D341Med (cell line): ENCODE measurements at regions not wholly inside any gene's neighbourhood (a gene's known extent, or its start where the extent isn't known, plus 50 kb on each side); places are given as distances from the start of the nearest gene placed in this dataset.
"Not testable (repeated sequence)": the region's sequence is repeated elsewhere in the genome, so short reads cannot be mapped to it uniquely, and the experiment has no call there.

ENCODE experiments used
- DNase-seq: peaks from one replicate; pipeline ENCODE4 v3.0.0; 2012; ENCODE audit warnings: low spot score

DNA sequence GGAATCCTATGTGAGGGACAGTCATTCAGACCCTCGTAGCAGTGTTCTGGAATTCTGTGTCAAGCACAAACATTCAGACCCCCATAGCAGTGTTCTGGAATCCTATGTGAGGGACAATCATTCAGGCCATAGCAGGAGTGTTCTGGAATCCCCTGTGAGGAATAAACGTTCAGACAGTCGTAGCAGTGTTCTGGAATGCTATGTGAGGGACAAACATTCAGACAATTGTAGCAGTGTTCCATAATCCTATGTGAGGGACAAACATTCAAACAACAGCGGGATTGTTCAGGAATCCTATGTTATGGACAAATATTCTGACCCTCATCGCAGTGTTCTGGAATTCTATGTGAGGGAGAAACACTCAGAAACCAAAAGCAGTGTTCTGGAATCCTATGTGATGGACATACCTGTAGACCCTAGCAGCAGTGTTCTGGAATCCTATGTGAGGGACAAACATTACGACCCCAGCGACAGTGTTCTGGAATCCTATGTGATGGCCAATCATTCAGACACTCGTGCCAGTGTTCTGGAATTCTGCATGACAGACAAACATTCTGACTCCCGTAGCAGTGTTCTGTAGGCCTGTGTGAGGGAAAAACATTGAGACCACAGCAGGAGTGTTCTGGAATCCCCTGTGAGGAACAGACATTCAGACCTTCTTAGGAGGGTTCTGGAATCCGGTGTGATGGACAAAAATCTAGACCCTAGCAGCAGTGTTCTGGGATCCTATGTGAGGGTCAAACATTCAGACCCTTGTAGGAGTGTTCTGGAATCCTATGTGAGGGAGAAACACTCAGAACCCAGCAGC lies 388.1 kb upstream of the SPATA31A5 start:
- not testable (repeated sequence) for DNase-seq

DNA sequence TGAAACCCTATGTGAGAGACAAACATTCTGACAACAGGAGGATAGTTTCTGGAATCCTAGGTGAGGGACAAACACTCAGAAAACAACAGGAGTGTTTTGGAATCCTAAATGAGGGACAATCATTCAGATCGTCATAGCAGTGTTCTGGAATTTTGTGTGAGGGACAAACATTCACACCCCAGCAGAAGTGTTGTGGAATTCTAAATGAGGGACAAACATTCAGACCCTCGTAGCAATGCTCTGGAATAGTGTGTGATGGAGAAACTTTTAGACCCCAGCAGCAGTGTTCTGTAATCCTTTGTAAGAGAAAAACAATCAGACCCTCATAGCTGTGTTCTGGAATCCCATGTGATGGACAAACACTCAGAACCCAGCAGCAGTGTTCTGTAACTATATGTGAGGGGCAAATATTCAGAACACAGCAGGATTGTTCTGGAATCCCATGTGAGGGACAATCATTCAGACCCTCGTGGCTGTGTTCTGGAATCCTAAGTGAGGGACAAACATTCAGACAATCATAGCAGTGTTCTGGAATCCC lies 387.4 kb upstream of the SPATA31A5 start:
- DNase-seq, result not testable (repeated sequence)

DNA sequence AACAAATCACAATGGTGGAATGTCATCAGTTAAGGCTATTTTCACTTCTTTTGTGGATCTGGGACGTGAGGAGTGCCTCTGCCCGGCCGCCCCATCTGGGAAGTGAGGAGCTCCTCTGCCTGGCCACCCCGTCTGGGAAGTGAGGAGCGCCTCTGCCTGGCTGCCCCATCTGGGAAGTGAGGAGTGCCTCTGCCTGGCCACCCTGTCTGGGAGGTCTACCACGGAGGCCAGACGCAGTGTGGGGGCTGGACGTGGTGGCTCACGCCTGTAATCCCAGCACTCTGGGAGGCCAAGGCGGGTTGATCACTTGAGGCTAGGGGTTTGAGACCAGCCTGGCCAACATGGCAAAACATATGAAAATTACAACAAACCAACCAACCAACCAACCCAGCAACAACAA lies 369.7 kb upstream of the SPATA31A5 start:
- not testable (repeated sequence) for DNase-seq

GRCh38 chr9:60545346-60545877 lies 368.8 kb upstream of the SPATA31A5 start:
- DNase-seq, result no peak

GRCh38 chr9:60545878-60546385 lies 368.3 kb upstream of the SPATA31A5 start:
- no peak for DNase-seq

- peak; percentile 4 for DNase-seq
These were observed 367.8 kb upstream of the SPATA31A5 start for GRCh38 chr9:60546406-60546805.

GRCh38 chr9:60546990-60547389 lies 367.2 kb upstream of the SPATA31A5 start:
- peak; percentile 7 for DNase-seq
